ENCODE measurements at regions not wholly inside any gene's neighbourhood (a gene's known extent, or its start where the extent isn't known, plus 50 kb on each side); places are given as distances from the start of the nearest gene placed in this dataset.

DNA sequence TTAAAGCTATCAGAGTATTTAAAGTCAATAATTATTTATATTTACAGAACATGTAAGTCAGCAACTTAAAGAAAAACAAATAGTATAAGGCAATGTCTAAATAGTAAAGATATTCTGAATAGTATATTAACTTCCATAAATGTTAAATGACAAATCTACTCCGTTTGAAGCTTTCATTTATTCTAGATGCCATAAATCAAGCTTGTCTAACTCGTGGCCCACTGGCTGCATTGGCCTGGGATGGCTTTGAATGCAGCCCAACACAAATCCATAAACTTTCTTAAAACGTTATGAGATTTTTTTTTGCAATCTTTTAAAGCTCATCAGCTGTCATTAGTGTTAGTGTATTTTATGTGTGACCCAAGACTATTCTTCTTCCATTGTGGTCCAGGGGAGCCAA lies 1117.1 kb upstream of the PCDH9 start:
- TF ChIP-seq, protein P1, sequence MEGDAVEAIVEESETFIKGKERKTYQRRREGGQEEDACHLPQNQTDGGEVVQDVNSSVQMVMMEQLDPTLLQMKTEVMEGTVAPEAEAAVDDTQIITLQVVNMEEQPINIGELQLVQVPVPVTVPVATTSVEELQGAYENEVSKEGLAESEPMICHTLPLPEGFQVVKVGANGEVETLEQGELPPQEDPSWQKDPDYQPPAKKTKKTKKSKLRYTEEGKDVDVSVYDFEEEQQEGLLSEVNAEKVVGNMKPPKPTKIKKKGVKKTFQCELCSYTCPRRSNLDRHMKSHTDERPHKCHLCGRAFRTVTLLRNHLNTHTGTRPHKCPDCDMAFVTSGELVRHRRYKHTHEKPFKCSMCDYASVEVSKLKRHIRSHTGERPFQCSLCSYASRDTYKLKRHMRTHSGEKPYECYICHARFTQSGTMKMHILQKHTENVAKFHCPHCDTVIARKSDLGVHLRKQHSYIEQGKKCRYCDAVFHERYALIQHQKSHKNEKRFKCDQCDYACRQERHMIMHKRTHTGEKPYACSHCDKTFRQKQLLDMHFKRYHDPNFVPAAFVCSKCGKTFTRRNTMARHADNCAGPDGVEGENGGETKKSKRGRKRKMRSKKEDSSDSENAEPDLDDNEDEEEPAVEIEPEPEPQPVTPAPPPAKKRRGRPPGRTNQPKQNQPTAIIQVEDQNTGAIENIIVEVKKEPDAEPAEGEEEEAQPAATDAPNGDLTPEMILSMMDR (IDR thresholded peaks at IDR 0.05; ENCODE audit: low read depth, low read length, missing control alignments) = no peak
- no peak for DNase-seq (ENCODE audit: low read depth)
- no peak overlapping the region for H3K4me3 ChIP-seq (ENCODE audit: low read depth, low read length)

DNA sequence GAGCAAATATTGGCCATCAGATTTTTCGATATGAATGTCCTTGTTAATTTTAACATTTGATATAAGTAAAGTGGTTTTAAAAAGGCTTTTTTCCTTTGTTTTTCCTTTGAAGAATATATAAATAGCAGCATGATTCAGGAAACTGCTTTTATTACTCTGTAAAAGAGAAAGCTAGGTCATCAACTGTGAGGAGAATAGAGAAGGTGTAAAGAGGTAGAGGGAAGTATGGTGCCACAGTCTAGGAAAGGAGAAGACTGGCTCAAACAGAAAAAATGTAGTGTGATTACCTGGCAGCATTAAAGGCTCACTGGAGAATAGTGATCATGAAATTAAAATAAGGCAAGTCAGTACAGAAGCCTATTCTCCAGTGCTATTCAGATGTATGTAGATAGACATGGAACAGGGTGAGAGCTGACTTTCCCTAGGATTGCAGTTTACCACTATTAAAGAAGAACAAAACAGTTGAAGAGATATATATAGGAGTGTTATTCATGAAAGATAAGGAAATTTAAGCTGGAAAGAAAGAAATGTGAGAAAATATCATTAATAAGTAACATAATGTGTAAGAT lies 1115.9 kb upstream of the PCDH9 start:
- TF ChIP-seq, protein P1 (IDR thresholded peaks at IDR 0.05; ENCODE audit: low read depth, low read length, missing control alignments) = no peak
- H3K4me3 ChIP-seq (ENCODE audit: low read depth, low read length) = no peak overlapping the region
- DNase-seq (ENCODE audit: low read depth) = no peak

DNA sequence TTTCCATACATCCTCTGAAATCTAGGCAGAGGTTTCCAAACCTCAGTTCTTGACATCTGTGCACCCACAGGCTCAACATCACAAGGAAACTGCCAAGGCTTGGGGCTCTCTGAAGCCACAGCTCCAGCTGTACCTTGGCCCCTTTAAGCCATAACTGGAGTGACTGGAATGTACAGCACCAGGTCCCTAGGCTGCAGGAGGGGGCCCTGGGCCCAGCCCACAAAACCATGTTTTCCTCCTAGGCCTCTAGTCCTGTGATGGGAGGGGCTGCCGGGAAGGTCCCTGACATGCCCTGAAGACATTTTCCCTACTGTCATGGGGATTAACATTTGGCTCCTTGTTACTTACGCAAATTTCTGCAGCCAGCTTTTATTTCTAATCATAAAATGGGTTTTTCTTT lies 1093.0 kb upstream of the PCDH9 start:
- DNase-seq (ENCODE audit: low read depth) = no peak
- TF ChIP-seq, protein P1 (IDR thresholded peaks at IDR 0.05; ENCODE audit: low read depth, low read length, missing control alignments) = no peak
- H3K4me3 ChIP-seq (ENCODE audit: low read depth, low read length) = no peak overlapping the region

DNA sequence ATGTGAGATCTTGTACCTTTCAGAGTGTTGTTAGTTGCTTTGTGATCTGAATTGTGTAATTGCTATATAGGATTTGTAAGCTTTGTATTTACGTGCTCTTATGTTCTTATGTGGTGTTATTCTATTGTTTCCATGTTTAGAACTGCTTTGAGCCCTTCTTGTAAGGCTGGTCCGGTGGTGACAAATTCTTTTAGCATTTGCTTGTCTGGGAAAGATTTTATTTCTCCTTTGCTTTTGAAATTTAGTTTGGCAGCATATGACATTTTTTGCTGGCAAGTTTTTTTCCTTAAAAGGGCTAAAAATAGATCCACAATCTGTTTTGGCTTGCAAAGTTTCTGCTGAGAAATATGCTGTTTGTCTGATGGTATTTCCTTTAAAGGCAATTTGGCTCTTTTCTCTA lies 1089.2 kb upstream of the PCDH9 start:
- TF ChIP-seq, protein P1 (IDR thresholded peaks at IDR 0.05; ENCODE audit: low read depth, low read length, missing control alignments) = no peak
- H3K4me3 ChIP-seq (ENCODE audit: low read depth, low read length) = no peak overlapping the region
- no peak for DNase-seq (ENCODE audit: low read depth)

DNA sequence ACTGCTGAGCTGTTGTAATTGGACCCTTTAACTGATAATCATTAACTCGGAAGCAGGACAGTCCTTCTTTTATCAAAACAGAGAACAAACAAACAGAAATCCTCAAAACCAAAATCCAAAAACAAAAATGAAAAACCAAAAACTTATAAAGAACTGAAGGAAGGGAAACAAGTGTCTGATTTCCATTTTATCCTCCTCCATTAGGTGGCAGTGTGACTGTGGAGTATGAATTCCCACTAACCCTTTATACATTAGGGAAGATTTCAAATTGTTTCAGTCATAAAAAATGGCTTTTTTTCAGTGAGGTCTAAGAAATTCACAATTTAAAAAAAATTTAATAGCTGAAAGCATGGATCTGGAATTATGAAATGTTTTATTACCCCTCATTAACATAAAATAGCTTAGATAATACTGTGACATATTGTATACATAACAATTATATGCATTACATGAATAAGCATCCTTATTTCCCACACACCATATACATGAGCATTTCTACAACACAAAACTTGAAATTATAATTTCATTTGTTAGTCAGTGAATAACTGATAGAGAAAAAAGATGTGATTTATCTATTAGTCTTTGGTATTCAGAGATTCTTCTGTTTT lies 1074.3 kb upstream of the PCDH9 start:
- DNase-seq (ENCODE audit: low read depth) = no peak
- TF ChIP-seq, protein P1 (IDR thresholded peaks at IDR 0.05; ENCODE audit: low read depth, low read length, missing control alignments) = peak; percentile 44
- no peak overlapping the region for H3K4me3 ChIP-seq (ENCODE audit: low read depth, low read length)

DNA sequence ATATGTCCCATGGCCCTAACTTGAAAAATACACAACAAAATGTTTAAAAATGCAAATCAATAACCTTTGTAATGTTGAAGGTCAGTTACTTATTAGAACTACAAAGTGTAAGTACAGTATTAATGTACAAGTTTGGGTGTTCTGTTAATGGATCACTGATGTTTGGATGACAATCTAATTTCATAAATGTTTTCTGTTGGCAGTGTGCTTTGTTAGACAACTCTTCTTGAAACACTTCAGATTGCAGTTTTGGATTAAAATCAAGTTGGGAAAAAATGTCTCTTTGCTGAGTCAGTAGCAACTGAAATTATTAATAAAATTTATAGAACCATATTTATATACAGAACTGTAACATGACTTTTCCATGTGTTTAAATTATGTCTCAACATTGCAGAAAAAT lies 1063.5 kb upstream of the PCDH9 start:
- H3K4me3 ChIP-seq (ENCODE audit: low read depth, low read length) = no peak overlapping the region
- no peak for DNase-seq (ENCODE audit: low read depth)
- TF ChIP-seq, protein P1 (IDR thresholded peaks at IDR 0.05; ENCODE audit: low read depth, low read length, missing control alignments) = no peak

DNA sequence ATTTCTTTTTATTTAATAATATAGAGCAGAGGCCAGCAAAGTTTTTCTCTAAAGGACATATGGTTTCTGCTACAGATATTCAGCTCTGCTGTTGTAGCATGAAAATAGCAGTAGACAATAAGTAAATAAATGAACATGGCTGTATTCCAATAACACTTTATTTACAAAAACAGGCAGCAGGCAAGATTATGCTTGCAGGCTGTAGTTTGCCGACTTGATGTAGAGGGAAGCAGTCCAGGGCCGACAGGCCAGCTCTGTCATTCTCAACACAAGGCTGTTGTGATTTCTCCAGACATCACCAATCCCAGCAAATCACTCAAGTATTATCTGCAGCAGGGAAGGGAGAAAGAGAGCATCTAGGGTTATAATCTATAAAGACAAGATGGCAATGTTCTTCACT lies 1062.5 kb upstream of the PCDH9 start:
- no peak for DNase-seq (ENCODE audit: low read depth)
- TF ChIP-seq, protein P1 (IDR thresholded peaks at IDR 0.05; ENCODE audit: low read depth, low read length, missing control alignments) = no peak
- no peak overlapping the region for H3K4me3 ChIP-seq (ENCODE audit: low read depth, low read length)

Data from GM12864 (cell line).